ENCODE measurements at regions not wholly inside any gene's neighbourhood (a gene's known extent, or its start where the extent isn't known, plus 50 kb on each side); places are given as distances from the start of the nearest gene placed in this dataset.

DNA sequence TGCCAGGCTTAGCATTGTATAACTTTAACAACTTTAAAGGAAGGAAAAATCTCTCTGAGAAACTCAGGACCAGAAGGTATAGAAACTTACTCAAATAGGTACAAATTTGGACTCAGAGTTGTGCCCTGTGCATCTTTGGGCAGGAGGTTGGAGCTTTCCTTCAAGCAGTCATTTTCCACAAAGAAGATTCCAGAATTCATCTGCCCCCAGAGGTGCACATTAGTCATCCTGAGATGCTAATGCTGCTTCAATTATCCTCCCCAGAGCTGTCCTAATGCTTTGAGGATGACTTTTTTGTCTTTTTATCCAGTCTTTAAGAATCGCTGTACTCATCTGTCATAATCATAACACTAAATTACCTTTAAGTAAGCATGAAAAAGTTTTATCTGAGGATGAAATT, 243.0 kb upstream of the WWC1 start:
- no peak for DNase-seq

DNA sequence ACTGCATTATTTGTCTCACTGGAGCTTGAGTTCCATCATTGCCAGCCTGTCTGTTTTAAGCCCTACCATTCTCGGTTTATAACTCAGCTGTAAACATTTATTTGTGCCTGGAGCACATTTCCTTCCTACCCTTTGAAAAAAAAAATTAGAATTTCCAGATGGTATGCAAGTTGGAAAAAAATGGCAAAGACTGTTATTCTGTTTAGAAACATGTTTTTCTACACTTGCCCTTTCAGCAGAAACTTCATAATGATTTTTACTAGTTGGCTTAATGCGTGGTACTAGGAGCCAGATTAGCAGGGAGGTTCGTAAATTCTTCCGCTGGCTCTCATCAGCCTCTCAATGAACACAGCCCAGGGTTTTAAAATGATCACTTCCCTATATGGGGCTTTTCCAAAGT, 238.8 kb upstream of the WWC1 start:
- DNase-seq = no peak

- no peak for DNase-seq
Measured at GRCh38 chr5:168054091-168054490, 237.4 kb upstream of the WWC1 start.

DNA sequence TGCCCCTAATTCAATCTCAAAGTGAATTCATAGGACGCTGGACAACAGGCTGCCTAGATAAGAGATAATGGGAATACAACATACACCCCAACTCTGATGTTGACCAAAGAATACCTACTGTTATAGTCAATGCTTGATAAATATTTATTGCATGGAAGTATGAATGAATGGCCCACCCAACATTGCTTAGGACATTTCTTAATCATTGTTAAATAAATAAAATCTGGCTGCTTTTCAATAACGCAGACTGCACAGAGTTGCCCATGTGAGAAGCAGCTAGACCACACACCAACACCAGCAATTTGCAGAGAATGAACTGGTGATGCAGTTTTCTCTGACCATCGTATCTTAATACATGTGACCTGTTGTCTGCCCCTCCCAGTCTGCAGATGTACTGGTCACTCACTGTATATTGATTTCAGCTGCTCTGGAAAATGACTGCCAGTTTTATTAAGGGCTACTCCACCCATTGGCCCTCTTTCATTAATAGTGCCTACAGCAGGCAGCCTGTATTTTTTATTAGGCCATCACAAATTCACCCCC, 236.2 kb upstream of the WWC1 start:
- no peak for DNase-seq

DNA sequence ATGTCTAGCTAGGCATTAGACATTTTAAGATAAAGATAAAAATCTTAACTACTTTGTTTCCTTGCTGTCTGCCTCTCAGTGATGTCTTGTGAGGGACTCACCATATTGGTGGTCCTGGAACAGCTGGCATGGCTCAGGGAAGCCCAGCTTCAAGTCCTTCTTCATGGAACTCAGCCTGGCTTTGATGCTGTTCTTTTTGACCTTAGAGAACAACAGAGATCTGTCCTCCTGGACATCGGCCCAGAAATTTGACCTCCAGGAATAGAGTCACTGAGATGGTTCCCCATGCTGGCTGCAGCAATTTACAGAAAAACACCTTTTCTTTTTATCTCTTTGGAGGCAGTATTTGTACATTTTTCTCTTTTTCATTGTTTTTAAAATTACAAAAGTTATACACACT, 235.5 kb upstream of the WWC1 start:
- DNase-seq = no peak

DNA sequence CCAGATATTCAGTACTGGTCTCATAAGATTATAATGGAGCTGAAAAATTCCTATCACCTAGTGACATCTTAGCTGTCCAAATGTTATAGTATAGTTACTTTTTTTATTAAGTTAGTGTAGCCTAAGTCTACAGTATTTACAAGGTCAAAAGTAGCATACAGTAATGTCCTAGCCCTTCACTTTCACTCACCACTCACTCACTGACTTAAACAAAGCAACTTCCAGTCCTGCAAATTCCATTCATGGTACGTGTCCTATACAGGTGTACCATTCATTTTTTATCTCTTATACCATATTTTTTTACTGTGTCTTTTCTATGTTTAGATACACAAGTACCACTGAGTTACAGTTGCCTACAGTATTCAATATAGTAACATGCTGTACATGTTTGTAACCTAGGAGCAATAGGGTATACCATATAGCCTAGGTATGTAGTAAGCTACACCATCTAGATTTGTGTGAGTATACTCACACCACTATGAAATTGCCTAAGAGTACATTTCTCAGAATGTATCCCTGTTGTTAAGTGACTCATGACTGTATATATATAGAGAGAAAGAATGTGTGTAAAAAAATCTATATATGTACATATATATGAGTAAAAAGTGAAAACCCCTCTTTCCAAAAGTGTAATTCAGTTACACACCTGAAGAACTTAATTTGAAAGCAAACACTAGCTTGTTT, 234.8 kb upstream of the WWC1 start:
- no peak for DNase-seq

DNA sequence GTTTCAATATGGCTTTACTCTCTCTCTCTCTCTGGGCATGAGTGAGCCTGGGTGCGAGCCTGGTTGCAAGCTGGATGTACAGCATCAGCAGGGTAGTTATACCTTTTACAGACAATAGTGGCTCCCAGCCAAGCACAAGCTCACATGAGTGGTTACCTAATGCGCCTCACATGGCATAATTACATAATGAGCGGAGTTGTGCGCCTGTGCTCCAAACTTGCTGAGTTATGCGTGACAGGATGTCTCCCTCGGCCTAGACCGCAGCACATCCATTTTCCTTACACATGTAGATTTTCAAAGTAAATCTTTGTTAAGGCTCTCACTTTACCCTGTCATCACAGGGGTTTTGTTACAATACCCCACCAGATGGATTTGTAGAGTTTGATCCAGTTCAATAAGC, 233.5 kb upstream of the WWC1 start:
- no peak for DNase-seq

DNA sequence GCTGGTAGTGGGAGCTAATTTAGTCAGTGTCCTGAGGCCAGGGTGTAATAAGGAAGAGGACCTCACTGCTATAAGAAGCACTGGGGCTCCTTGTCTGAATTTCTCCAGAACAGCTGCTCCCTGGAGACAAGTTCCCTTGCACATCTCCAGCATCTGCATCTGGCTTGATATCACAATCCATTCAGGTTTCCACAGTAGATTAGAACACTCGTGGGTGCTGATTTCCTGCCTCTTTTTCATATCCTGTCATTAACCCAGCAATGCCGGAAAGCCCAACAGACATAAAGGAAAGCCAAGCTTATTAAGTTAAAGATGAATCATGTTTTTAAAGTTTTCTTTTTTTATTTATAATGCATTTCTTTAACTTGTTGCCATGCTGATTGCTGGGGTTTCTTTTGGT, 232.3 kb upstream of the WWC1 start:
- no peak for DNase-seq

DNA sequence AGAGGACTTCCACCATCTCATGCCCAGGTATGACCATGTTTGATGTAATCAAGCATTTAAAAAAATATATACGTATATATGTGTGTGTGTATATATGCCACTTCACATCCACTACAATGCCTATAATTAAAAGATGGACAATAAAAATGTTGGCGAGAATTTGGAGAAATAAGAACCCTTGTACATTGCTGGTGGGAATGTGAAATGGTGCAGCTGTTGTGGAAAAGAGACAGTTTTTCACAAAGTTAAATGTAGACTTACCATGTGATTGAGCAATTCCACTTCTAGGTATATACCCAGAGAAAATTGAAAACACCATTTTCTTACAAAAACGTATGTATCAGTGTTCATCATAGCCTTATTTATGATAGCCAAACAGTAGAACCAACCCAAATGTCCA, 229.2 kb upstream of the WWC1 start:
- no peak for DNase-seq

GRCh38 chr5:168064457-168064856, 227.0 kb upstream of the WWC1 start:
- DNase-seq = no peak

DNA sequence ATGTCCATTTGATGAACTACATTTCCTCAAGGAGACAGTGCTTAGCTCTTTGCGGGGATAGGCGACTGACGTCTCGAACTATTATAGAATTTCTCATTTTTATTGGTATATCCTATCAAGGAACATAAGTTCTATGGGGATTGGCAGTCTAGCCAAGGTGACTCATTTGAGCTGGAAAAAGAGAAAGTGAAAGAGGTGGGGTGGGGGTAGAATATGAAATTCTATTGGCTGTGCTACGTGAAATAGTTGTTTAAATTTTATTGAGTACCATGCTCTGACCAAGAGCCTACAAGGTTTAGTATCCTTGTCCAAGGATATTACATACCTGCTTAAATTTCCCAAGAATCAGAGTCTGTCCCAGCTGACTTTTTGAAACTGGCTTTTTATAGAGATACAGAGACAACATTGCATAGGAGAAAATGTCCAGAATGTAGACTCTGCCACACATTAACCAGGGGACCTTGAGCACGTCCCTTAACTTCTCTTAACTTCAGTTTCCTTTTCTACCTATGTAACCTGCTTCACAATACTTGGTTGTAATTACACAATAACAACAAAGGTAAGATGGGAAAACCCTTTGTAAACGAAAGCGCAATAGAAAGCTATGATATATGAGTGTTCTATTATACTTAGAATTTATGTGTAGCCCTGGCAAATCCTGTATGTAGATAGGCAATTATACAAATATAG, 226.4 kb upstream of the WWC1 start:
- no peak for DNase-seq

GRCh38 chr5:168066536-168067208, 224.8 kb upstream of the WWC1 start:
- no peak for DNase-seq

- no peak for DNase-seq
Measured at GRCh38 chr5:168070761-168071160, 220.7 kb upstream of the WWC1 start.

DNA sequence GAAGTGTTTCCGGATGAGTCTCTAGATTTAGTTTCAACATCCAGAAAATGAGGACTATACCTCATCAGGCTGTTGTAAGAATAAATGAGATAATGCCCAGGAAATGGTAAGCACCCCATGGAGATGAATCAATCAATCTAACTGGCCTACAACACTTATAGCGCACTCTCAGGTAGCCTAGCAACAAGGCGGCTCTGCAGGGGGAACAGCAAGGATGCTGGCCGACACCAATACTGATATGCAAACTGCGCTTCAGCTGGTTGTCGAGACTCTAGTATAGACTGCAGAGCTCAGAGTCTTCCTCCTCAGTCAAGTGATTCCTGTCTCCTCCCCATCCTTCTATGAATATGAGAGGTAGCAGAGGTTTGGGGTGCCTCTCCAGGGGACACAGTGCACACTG, 218.8 kb upstream of the WWC1 start:
- no peak for DNase-seq

DNA sequence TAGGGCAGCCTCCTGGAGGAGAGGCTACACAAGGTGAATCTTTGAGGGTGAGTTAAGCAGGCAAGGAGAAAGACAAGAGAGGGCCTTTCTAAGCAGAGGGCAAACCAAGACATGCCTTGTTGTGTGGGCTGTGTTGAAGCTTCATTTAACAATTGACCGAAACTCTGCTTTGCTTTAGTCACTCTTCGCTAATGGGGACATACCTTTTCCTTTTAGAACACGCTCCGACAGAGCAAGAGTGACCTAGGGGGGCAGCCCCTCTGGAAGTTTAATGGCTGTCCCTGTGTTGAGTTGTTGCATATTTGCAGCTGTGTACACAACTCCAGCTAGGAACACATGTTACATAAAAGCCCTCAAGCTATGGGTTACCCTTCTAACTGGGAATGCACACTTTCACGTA, 218.1 kb upstream of the WWC1 start:
- DNase-seq = no peak

DNA sequence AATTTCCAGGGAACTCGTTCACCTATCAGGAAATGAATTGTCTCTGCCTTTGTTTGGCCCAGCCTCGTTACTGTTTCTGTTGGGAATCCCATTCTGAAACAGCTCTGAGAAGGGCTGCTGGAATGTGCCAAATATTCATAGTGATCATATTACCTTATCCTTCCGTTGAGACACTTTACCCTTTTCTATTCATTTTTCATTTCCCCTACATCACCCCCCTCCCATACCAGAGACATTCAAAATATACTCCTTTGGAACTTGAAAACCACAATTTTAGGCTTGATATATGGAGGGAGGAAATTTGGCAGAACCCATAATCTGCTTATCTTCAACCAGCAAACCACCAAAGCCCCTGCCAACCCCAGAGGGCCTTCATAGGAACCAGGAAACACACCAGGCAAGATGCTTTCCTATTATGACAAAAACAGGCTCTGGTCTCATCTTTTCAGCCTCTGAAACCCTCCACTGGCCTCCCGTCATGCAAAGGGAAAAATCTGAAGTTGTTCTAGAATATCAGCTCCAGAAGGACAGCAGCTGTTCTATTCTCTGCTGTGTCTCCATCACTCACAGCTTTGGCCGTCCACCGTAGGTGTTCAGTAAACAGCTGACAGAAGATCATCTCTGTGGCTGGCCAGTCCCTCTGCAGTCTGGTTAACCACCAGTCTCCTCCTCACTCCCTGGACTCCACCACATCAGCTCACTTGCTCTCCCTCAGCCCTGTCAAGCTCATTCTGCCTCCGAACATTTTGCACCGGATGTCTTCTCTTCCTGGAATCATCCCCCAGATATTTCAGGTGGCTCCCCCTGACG, 217.2 kb upstream of the WWC1 start:
- peak; percentile 29 for DNase-seq

GRCh38 chr5:168075387-168075786, 216.1 kb upstream of the WWC1 start:
- DNase-seq = no peak

DNA sequence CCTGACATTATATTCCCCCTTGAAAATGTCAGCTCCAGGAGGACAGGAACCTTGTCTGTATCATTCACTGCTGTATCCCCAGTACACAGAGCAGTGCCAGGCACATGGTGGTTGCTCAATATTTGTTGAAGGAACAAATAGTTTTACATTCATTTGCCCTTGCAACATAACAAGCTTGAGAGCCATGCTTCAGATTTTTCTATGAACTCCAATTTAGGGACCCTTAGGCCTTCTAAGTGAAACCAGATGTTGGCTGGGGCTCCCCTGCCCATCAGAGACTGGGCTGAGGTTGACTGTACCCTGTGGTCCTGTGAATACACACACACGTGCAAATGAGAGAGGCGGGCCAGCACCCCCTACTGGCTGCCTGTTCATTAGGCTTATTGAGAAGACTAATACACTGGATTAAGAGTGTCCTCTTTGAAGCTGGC, 214.9 kb upstream of the WWC1 start:
- no peak for DNase-seq

- DNase-seq = no peak
Measured at GRCh38 chr5:168085261-168086031, 206.0 kb upstream of the WWC1 start.

DNA sequence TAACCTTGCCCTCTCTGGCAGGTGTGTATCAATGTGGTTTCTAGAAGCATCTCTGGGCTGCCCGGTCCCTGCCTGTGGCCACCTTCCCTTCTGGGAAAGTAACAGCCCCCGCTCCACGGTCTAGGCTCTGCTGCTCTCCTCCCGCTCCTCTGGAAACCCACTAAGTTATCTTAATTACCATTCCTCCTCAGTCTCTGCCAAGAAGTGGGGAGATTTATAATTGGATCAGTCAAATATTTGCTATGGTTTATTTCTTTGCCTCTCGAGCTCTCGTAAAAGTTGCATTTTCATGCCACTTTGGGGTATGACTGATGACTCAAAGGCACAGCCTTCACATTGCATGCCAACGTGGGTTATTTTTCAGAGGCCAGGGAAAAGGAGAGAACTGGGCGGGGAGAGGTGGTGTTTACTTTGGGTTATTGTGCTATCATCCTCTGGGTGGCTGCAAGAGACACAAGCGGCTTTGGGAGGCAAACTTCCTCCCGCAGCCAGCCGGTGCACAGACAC, 205.3 kb upstream of the WWC1 start:
- DNase-seq = no peak

DNA sequence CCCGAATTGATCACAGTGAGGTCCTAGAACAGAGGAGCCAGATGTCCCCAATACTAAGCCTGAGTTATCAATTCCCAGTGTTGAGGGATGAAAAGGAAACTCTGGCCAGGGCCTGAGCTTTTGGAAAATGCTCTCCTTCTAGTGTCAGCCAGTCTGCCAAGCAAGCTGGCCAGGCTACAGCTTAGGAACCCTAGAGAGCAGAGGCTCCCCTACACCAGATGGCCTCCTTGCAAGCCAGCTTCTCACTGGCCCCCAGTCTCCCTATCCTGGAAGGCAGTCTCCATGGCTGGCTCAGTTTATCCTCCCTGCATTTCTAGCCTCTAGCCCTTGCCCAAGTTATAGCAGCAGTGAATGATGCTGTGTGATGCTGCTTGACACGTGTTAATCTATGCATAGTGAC, 204.7 kb upstream of the WWC1 start:
- no peak for DNase-seq
